AG09319 (cell line): ENCODE measurements at regions not wholly inside any gene's neighbourhood (a gene's known extent, or its start where the extent isn't known, plus 50 kb on each side); places are given as distances from the start of the nearest gene placed in this dataset.

ENCODE experiments used
- DNase-seq: peaks from one replicate; pipeline ENCODE4 v3.0.0-alpha.2; 2010; ENCODE audit warnings: low read depth; ENCODE audit errors: extremely low read depth
- TF ChIP-seq, protein P1 (sequence below): IDR thresholded peaks from 2 replicates; pipeline ENCODE4 v1.5.1; 2011; ENCODE audit warnings: low read depth, mild to moderate bottlenecking, inconsistent platforms, low read length, moderate library complexity

DNA sequence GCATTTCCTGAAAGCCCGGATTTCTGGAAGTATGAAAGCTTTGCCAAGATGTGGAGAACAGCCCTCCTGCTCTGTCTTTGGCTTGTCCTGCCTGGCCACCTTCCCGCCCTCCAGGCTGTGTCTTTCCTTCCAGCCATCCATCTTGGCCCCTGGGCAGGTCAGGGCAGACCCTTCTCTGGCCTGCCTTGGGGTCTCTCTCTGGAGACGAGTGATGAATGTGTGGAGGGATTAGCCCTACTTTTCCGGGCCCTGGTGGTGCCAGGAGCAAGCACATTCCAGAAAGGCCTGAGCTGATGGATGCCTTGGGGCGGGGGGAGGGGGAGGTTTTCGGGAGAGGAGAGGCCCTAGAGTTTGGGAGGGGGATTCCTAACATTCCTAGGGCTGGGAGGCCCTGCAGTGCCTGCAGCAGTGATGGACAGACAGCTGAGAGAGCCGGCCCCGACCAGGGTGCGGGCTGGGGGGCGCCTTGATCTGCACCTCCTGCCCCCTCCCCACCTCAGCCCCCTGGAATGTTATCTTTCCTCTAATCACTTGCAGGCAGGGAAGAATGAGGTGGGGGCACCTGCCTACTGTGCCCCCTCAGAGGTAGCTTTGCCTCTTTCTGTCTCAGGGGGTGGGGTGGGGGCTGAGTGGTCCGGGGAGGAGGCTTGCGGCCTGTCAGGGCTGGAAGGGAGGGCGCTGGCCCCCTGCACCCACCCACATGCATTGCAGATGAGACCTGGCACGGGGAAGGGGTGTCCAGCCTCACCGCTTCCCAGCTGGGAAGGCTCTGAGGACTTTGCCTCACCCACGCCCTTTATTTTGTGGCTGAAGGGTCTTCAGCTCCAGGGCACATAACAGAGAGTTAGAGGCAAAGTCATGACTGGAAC, 156.2 kb downstream of the DDX1 start:
- TF ChIP-seq, protein P1, sequence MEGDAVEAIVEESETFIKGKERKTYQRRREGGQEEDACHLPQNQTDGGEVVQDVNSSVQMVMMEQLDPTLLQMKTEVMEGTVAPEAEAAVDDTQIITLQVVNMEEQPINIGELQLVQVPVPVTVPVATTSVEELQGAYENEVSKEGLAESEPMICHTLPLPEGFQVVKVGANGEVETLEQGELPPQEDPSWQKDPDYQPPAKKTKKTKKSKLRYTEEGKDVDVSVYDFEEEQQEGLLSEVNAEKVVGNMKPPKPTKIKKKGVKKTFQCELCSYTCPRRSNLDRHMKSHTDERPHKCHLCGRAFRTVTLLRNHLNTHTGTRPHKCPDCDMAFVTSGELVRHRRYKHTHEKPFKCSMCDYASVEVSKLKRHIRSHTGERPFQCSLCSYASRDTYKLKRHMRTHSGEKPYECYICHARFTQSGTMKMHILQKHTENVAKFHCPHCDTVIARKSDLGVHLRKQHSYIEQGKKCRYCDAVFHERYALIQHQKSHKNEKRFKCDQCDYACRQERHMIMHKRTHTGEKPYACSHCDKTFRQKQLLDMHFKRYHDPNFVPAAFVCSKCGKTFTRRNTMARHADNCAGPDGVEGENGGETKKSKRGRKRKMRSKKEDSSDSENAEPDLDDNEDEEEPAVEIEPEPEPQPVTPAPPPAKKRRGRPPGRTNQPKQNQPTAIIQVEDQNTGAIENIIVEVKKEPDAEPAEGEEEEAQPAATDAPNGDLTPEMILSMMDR: no peak
- DNase-seq: no peak

DNA sequence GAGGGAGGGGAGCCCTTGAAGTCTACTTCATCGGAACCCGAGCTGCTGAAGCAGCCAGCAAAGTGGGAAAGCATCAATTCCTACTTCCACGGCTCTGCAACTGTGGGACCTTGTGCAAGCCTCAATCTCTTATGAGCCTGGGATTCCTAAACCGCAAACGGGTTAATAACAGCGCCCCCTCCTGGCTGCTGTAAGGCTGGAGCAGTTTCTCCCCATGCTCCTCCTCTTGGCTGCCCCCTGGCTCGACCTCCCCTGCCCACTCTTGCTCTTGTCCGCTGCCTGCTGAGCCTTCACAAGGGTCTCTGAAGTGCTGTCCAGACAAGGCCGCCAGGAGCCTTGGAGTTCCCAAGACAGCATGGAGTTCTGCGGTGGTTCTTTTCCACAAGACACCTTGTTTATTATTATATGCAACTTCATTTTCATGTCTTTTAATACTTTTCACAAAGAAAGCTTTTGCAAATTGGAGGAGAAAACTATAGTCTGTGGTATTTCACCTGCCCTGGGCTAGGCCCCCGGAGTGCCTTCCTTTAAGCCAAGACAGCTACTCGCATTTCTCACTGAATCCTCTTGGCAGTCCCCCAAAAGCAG, 157.2 kb downstream of the DDX1 start:
- DNase-seq: no peak
- TF ChIP-seq, protein P1: peak; percentile 27

DNA sequence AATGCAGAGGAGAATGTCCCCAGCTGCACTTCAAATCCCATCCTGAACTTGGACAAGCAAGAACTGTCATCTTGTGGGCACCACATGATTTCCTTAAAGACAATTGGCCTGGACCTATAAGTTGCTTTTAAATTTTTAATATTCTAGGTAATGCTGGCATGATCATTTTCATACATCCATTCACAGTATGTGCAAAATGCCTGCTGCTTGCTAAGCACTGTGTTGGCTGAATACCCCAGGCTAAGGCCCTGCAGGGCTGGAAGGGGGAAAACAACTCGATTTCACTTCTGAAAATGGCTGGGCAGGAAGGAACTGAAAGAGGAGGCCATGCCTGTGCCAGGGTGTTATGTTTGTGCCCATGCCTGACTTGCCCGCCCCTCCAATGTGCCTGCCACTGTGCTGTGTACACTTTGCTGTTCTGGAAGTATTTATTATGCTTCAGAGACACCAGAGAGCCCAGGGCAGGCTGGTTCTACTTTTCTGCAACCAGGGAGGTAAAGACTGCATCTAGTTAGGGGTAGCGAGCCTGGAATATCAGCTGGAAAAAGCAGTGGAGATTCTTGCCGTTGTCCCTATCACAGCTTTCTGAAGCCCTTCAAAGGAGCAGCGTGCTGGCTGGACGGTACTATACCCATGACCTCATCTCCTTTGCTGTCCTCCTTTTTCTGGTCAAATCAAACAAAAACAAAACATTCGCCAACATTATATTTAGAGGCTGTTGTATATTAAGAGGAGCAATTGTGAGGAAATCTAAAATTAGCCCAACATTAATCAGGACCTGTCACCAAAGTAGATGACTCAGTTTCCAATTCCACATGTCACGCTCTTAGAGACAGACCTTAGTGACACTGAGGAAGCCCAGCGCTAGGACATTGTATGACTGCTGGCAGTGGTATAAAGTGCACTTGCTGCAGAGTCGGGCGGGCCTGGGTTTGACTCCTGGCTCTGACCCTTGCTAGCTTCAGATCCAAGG, 158.1 kb downstream of the DDX1 start:
- TF ChIP-seq, protein P1: no peak
- no peak for DNase-seq

DNA sequence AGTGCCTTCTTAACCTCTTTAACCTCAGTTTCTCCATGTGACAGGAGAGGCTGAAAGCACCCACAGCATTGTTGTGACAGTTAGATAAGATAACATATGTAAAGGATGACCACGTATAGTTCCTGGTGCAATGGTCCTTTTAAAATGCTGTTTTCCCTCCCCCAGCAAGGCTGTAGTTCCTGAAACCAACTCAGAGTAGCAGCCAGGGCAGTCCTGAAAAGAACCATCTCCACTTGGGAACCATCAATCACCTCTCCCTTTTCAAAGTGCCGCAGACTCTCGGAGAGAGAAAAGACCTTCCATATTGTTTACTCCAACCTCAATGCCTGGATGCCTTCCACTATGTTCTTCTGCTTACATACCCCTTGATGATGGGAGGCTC, 158.8 kb downstream of the DDX1 start:
- TF ChIP-seq, protein P1: no peak
- no peak for DNase-seq

- TF ChIP-seq, protein P1: no peak
- no peak for DNase-seq
Observed at GRCh38 chr2:15750822-15751329, 159.2 kb downstream of the DDX1 start.

GRCh38 chr2:15751477-15751876, 159.8 kb downstream of the DDX1 start:
- no peak for DNase-seq
- TF ChIP-seq, protein P1: no peak
